HG03432 (cell line): ENCODE measurements at regions not wholly inside any gene's neighbourhood (a gene's known extent, or its start where the extent isn't known, plus 50 kb on each side); places are given as distances from the start of the nearest gene placed in this dataset.

Experiments
- ATAC-seq: cut with Tn5 transposase; IDR thresholded peaks from one replicate; pipeline ENCODE4 v1.9.1; 2021; ENCODE audit warnings: mild to moderate bottlenecking, moderate library complexity; ENCODE audit not compliant: unreplicated experiment

DNA sequence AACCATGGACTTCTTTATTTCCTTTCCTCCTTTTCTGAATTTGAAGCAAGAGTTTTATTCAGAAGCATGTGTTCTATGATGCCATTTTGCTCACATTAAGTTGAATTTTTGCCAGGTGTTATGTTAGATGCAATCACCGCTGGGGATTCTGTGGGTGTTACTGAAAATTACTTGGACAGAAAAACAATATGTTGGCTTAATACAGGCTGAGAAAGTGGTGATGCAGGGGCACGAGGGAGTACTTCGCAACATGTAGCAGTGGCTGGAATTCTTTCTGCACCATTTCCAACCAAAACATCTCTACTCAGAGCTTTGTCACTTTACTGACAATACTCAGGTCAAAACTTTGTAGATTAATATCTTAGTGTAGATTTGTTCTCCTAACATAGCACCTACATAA is 109.2 kb upstream of the PCDH18 start:
- no peak for ATAC-seq

DNA sequence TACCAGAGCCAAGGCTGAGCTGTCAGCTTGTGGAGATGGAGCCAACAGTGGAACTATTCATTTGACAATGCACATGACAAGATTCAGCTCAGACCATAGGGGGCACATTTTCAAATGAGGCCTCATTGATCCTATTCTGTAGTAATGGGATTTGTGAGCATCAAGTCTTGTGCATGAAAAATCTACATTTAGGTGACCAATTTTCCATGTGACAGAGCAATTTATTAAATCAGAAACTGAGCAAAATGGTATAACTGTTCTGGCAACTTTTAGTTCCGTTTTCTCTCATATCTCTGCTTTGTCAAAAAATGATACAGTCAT is 108.5 kb upstream of the PCDH18 start:
- no peak for ATAC-seq

DNA sequence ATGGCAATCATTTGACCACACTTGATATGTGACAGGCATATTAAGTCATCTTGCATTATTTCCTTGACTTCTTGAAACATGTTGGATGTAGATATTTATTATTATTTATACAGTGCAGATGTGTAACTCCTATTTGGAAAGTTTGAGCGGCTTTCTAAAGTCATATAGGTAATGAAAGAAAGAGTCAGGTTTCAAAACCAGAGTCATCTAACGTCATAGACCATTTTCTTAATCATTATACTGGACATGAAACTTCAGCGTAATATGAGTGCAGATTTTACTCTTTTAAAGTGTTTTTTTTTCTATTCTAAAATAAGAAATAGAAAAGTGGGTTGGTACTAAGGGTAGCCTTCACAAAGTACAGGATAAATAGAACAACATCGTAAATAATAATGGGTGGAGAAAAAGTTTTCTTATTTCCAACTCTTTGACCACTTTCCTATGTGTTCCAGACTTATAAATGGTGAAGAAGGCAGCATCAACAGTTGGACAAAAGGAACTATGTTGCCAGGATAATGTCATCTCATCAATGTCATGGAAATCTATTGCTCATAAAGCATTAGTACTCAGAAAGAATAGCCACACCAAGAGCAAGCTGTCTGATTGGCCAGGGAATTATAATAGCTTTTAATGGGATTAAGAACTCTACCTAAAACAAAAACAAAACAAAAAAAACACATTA is 108.0 kb upstream of the PCDH18 start:
- peak; percentile 46 for ATAC-seq

GRCh38 chr4:137638934-137639333 is 106.6 kb upstream of the PCDH18 start:
- peak; percentile 56 for ATAC-seq

GRCh38 chr4:137635601-137636000 is 103.3 kb upstream of the PCDH18 start:
- no peak for ATAC-seq

GRCh38 chr4:137635108-137635507 is 102.8 kb upstream of the PCDH18 start:
- no peak for ATAC-seq

DNA sequence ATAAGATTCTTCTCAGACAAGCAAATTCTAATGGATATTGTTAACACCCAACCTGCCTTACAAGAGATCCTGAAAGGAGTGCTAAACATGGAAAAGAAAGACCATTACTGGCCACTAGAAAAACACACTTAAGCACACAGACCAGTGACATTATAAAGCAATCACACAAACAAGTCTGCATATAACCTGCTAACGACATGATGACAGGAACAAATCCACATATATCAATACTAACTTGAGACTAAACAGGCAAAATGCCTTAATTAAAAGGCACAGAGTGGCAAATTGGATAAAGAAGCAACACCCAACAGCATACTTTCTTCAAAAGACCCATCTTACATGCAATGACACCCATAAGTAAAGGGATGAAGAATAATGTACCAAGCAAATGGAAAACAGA is 100.5 kb upstream of the PCDH18 start:
- ATAC-seq = no peak

DNA sequence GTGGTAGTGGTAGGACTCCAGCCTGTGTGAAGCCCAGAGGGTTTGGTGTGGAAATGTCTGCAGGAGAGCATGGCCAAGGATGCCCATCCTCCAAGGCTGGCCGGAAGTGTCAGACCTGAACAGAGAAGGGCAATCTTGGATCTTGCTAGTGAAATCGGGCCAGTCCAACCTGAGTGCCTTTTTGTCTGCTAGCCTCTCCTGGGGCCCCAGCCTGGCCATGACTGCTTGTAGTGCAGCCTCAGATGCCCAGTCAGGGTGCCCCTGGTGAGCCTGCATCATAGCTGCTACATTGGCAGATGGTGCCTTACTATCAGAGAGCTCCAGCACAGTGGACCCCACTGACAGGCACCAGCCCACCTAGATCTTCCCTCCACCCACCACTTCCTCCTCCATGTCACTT is 99.3 kb upstream of the PCDH18 start:
- ATAC-seq = no peak

- no peak for ATAC-seq
Measured at GRCh38 chr4:137630252-137630651, 98.0 kb upstream of the PCDH18 start.

GRCh38 chr4:137627739-137628460 is 95.6 kb upstream of the PCDH18 start:
- no peak for ATAC-seq

DNA sequence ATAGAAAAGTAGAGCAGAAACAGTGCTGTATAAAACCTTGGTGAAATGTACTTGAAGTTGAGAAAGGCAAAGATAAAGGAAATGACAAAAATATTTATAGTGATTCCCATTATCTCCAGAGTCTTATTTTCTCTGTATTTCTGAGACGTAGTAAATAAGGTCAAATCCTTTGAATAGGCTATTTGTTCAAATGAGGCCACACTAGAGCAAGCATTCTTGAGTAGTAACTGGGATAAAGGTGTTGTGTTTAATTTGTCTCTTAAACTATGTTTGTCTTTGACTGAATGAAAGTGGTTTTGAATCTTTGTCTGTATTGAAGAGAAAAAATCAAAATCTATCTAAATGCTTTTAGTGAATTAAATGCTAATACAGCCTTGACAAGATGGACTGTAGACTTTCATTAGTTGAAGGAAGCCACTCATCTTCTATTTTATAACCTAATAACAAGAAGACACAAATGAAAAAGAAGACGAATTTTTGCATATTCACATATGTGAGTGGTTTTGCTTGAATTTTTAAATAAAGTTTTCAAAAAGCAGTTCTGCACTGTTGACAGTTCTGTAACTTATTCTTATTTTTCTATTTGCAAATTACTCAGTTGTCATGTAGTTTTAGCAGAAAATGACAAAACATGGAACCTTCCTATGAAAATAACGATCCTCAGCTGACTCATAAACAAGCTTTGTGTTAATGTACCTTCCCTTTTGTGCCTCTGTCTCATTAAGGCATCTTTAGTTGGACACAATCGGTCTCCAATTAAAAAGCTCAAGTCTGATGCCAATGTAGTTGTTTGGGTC is 94.8 kb upstream of the PCDH18 start:
- ATAC-seq = no peak

GRCh38 chr4:137623013-137623412 is 90.7 kb upstream of the PCDH18 start:
- ATAC-seq = peak; percentile 82

DNA sequence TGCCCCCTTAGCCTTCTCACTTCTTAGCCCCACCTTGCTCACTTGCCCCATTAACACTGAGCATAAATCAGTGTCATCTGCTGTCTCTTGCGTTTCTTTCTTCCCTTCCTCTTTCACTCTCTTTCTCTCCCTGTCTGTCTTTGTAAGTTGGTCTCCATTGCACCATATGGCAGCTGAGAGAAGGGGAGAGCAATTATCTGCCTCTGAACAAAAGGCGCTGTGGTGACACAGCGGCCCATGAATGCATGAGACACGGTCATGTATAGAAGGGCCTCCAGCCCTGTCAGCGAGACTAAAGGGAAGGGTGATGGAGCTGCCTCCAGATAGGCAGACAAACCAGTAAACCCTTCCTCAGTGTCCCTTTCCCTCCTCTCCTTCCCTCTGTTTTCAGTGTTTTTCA is 88.8 kb upstream of the PCDH18 start:
- no peak for ATAC-seq

DNA sequence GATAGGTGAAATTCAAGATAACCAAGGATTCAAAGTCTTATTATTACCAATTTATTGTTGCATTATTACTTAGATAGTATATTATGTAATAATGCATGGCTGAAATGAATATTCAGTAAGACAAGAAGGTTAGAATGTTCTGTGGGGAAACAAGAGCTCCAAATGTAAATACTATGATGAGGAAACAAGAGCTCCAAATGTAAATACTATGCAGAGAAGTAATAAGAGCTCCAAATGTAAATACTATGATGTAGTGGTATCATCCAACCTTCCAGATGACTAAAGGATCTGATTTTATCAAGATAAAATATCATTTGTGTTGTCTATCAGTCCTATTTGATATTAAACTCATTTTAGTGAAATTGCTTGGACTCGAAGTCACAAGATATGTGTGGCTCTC is 82.2 kb upstream of the PCDH18 start:
- no peak for ATAC-seq

DNA sequence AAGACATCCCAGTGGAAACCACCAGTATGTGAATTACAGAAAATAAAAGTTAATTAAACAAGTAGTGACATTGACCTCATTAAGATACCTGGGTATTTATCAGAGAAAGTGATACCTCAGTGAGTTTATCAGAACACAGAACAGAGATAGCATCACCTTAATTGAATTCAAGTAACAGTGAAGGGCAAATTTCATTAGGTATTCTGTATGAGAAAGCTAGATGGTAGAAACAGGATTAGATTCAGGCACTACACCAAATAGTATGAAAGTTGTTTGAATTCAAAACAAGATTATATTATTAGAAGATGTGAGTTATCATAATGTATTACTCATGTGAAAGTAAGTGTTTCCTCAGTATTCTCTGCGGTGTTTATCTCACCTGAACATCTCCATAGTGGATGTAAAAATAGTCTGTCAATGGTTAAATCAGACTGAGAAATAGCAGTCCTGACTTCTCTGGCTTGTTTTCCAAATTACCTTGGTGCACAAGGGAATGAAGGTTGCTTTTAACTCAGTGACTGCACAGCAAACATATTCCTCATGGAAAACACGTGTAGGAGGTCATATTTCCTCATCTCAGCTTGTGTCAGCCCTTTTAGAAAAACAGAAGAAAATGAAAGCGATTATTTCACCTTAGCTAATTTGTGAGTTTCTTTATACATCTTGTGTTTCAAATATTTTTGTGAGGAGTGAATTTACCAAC is 79.9 kb upstream of the PCDH18 start:
- no peak for ATAC-seq

DNA sequence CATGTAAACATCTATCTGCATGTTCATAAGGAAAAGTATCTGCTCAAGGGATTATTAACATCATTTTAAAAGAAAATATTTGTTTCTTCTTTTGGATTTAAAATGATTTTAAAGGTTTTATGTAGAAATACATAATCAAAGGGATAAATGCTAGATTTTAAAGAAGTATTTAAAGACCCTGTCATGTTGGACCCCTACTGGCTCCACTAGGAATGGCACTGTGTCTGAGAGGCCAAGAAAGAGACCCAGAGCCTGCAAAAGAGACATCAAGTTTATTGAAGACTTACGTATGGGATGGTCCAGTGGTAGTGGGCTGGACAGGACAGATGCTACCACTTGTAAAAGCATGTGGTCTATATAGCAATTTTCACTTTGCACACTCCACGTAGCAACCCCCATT is 78.7 kb upstream of the PCDH18 start:
- ATAC-seq = peak; percentile 52

- ATAC-seq = no peak
Measured at GRCh38 chr4:137609718-137610430, 77.6 kb upstream of the PCDH18 start.

DNA sequence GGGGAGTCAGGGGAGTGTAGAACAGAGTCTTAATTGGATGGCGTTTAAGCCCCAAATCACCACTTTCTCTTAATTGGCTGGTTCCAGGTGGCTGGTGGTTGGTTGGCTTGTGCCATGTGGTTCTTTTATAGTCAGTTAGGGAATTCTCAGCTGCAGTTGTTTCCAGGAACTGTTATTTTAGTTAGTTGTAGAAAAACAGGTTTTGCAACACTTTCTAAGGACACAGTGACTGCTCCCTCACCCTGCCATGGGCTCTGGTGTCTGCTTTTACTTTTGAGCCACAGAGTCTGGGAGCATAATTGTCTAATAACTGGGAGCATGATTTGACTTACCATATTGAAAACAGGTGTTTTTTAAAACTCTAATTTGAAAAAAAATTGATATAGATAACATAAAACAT is 75.8 kb upstream of the PCDH18 start:
- no peak for ATAC-seq

DNA sequence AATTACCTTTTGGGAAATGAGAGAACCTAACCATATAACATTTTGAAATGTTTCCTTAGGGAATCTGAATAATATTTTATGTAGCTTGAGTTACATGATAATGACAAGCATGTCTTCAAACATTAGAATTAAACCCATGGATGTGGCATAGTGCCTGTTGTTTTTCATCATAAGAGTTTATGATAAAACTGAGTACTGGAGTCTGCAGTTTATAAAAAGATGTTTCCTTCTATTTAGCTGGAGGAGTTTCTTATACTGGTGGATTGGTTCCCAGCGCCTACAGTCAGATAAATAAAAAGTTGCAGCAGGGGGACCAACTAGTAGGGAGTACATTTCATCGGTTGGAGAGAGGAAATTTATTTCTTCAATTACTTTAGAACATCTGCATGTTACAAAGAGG is 70.1 kb upstream of the PCDH18 start:
- ATAC-seq = no peak

DNA sequence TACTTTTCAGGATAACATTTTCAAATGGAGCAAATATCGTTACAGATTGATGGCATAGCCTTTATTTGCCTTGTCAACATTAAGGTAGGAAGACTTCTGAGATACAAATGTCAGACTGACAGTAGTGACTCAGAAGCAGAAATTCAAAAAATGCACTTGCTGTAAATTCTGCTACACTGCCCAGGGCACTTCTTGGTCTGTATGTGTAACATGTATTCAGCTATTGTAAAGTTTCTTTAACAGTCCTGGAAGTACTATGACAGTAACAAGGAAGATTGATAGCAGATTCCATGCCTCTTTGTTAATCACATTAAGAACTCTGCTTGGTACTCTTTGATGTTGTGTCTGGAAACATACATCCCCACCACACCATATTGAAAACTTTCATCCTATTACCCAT is 69.6 kb upstream of the PCDH18 start:
- ATAC-seq = no peak

DNA sequence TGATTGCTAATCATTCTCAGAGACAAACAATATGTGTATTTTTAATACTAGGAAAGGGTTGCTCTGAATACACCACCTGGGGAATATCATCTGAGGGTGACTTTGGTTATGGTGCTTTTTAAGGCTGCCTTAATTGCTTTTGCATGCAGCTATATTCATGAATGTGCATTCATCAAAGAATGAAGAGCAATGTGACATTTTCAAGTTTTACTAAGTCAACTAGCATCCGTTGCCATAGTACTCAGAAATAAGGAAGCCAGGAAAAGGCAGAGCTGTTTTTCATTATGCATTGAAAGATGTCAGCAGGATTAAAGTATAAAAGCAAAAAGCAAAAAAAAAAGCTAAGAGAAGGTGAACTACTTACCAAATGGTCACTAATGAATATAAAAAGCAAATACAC is 67.4 kb upstream of the PCDH18 start:
- ATAC-seq = no peak
